Neutrophil (primary cell): ENCODE measurements at regions not wholly inside any gene's neighbourhood (a gene's known extent, or its start where the extent isn't known, plus 50 kb on each side); places are given as distances from the start of the nearest gene placed in this dataset.

Experiments
- H3K27ac ChIP-seq: fragments of 200-600 bp; sonication (generic); 2 replicates; pipeline ENCODE4 v1.5.1; 2016; ENCODE audit warnings: mild to moderate bottlenecking, moderate library complexity
- H3K27me3 ChIP-seq: fragments of 200-600 bp; sonication (generic); 2 replicates; pipeline ENCODE4 v1.6.0; 2016; ENCODE audit warnings: mild to moderate bottlenecking
- H3K36me3 ChIP-seq: fragments of 200-600 bp; sonication (generic); 2 replicates; pipeline ENCODE4 v1.5.1; 2017
- H3K4me1 ChIP-seq, 2 experiments: fragments of 200-600 bp in 1 of 2; sonication (generic) in 1 of 2; 1 replicate in 1 of 2; 2 replicates in 1 of 2; pipeline versions ENCODE4 v1.5.1 to v1.6.1; 2013 to 2016; ENCODE audit warnings: low read depth in 1 of 2, low read length in 1 of 2, mild to moderate bottlenecking in 1 of 2, moderate library complexity in 1 of 2; ENCODE audit not compliant: control insufficient read depth in 1 of 2, insufficient read depth in 1 of 2
- H3K4me3 ChIP-seq, 2 experiments: fragments of 200-600 bp in 1 of 2; sonication (generic) in 1 of 2; 1 replicate in 1 of 2; 2 replicates in 1 of 2; pipeline ENCODE4 v1.5.1; 2013 to 2016; ENCODE audit warnings: low read depth in 1 of 2, low read length in 1 of 2, mild to moderate bottlenecking in 1 of 2, moderate library complexity in 1 of 2
- H3K9me3 ChIP-seq: fragments of 200-600 bp; sonication (generic); 2 replicates; pipeline ENCODE4 v1.5.1; 2016
- TF ChIP-seq, protein P1 (sequence below): fragments of 200-600 bp; sonication (generic); IDR thresholded peaks from 2 replicates; pipeline ENCODE4 v1.5.1; 2016; ENCODE audit warnings: antibody characterized with exemption

DNA sequence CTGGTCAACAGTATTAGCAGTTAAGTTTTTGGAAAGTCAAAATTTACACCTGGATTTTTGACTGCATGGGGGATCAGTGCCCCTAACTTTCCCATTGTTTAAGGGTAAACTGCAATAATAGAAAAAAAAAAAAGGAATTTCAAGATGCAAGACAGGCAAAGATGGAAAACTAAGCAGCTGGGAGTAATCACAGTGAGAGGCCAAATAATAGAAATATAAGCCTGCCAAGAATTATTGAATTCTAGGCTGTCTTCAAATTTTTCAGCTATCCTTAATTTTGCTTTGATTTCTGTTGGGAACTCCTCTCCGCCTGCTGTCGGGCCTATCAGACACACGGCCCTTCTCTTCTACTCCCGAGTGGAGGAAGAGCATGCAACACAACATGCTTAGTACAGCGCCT, 215.5 kb upstream of the LMCD1 start:
- Histone ChIP-seq H3K36me3 (no peaks in the 10 kb centered on the region), H3K4me1 (no peaks in the 10 kb centered on the region), H3K27ac (no peak overlapping the region), H3K27me3 (no peaks in the 10 kb centered on the region), H3K4me3 (no peak overlapping the region), H3K9me3 (no peaks in the 10 kb centered on the region)
- TF ChIP-seq, protein P1, sequence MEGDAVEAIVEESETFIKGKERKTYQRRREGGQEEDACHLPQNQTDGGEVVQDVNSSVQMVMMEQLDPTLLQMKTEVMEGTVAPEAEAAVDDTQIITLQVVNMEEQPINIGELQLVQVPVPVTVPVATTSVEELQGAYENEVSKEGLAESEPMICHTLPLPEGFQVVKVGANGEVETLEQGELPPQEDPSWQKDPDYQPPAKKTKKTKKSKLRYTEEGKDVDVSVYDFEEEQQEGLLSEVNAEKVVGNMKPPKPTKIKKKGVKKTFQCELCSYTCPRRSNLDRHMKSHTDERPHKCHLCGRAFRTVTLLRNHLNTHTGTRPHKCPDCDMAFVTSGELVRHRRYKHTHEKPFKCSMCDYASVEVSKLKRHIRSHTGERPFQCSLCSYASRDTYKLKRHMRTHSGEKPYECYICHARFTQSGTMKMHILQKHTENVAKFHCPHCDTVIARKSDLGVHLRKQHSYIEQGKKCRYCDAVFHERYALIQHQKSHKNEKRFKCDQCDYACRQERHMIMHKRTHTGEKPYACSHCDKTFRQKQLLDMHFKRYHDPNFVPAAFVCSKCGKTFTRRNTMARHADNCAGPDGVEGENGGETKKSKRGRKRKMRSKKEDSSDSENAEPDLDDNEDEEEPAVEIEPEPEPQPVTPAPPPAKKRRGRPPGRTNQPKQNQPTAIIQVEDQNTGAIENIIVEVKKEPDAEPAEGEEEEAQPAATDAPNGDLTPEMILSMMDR = no peak

DNA sequence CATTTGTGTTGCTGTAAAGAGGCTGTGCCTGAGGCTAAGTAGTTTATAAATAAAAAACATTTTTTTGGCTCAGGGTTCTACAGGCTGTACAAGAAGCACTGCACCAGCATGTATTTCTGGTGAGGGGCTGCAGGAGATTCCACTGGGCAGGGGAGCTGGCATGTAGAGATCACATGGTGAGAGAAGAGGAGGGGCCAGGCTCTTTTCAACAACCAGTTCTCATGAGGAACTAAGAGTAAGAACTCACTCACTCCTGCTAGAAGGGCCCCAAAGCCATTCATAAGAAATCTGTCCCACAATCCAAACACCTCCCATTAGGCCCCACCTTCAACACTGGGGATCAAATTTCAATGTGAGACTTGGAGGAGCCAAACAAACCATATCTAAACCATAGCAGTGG, 214.9 kb upstream of the LMCD1 start:
- Histone ChIP-seq H3K36me3 (no peaks in the 10 kb centered on the region), H3K27ac (no peak overlapping the region), H3K27me3 (no peaks in the 10 kb centered on the region), H3K4me1 (no peaks in the 10 kb centered on the region), H3K9me3 (no peaks in the 10 kb centered on the region), H3K4me3 (no peak overlapping the region)
- TF ChIP-seq, protein P1 = no peak

DNA sequence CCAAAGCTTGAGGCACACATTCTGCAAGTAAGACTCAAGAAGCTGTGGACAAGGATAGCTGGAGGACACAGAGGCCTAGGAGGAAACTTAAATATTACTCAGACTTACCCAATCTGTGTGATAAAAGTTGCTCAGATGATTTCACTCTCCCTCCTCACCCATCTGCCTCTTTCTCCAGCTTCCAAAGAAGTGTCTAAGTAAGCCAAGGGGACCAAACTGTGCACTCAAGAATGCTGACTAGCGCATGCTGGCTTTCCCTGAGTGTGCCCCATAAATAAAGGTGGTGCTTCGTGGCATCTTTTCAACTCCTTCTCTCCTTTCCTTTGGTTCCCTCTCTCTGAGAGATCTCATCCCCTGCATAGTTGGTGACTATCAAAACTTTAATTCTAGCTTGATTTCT, 211.0 kb upstream of the LMCD1 start:
- Histone ChIP-seq H3K4me3 (no peak overlapping the region), H3K27ac (no peak overlapping the region), H3K36me3 (no peaks in the 10 kb centered on the region), H3K9me3 (no peaks in the 10 kb centered on the region), H3K4me1 (no peaks in the 10 kb centered on the region), H3K27me3 (no peaks in the 10 kb centered on the region)
- TF ChIP-seq, protein P1 = no peak

DNA sequence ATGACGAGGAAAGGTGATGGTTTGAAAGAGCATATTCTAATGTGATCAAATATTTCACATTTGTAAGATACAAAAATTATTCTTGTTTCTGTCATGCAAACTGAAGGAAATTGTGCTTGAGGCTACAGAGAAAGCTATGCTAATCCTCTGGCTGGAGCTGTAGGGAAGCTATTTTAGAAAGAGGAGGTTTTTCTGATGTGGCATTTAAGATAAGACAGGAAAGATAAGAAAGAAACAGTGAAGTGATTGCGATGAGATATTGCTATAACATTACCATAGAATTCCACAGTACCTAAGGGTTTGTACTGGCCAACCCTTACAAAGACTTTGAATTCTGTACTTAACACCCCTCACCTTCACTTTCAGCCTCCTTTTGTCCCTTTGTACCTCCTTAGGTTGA, 205.2 kb upstream of the LMCD1 start:
- no peak overlapping the region for H3K4me3 ChIP-seq

DNA sequence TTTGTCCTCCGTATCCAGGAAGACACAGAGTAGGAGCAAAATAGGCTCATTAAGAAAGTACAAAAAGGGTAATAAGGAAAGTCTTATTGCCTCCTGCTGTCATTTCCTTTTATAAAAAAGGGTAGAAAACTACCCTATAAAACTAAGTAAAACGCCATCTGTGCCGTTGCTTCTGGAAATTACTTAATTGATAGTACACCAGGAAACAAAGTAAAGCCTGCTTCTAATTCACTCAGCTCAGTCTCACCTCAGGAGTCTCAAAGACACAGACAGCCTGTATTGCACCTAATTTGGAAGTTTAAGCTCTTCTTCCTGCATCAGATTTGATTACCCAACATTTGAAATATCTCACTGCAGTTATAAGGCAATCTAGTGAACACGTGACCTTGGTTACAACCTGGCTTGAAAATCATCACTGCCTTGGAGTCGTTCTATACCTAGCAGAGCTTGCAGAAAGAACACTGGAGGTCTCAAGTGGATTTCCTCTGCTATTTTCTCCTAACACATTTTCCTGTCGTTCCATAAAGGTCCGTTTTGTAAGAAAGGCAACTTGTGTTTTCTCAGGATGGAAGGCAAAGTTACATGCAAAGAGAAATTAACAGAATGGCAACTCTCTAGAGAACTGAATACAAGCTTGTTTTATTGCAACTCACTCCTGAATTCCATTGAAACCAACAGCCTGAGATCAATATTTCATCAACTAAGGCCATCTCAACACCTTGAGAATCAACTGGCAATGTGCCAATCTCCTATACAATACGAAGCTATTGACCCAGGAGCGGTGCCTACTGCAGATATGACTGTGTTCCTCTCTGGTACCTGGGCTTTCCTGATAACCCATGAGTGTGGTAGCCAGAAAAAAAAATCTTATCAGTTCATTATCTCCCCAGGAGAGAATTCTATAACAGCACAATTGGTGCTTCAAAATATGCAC, 203.3 kb upstream of the LMCD1 start:
- TF ChIP-seq, protein P1 = no peak
- no peak overlapping the region for H3K4me3 ChIP-seq
- no peaks in the 10 kb centered on the region for H3K36me3 ChIP-seq
- no peak overlapping the region for H3K27ac ChIP-seq
- no peaks in the 10 kb centered on the region for H3K9me3 ChIP-seq
- H3K4me1 ChIP-seq = no peaks in the 10 kb centered on the region
- H3K27me3 ChIP-seq = no peaks in the 10 kb centered on the region

More for the DNA sequence above, 205.2 kb upstream of the LMCD1 start:
- Histone ChIP-seq H3K9me3 (no peaks in the 10 kb centered on the region), H3K27me3 (no peaks in the 10 kb centered on the region), H3K27ac (no peak overlapping the region), H3K36me3 (no peaks in the 10 kb centered on the region), H3K4me1 (no peaks in the 10 kb centered on the region)
- TF ChIP-seq, protein P1 = no peak
